ENCODE measurements at regions not wholly inside any gene's neighbourhood (a gene's known extent, or its start where the extent isn't known, plus 50 kb on each side); places are given as distances from the start of the nearest gene placed in this dataset.

GRCh38 chr20:12715991-12716680 is 292.6 kb upstream of the SPTLC3 start:
- H3K4me2 ChIP-seq (ENCODE audit: insufficient read depth in 1 of 2, low read depth in 2 of 2, low read length in 2 of 2), result no peak overlapping the region
- no peak overlapping the region for H2AFZ ChIP-seq (ENCODE audit: low read length)
- H2BK120ac ChIP-seq (replicated peaks; ENCODE audit: low read depth, low read length), result no peak overlapping the region
- H3K79me1 ChIP-seq (ENCODE audit: low read depth, low read length), result no peaks in the 10 kb centered on the region
- FAIRE-seq, result no peak
- H4K8ac ChIP-seq (ENCODE audit: extremely low read depth, insufficient read depth, low read length), result no peak overlapping the region
- H3K36me3 ChIP-seq (ENCODE audit: control insufficient read depth in 2 of 4, insufficient read depth in 4 of 4, low read length in 3 of 4), result no peaks in the 10 kb centered on the region
- no peak overlapping the region for H2AK5ac ChIP-seq (ENCODE audit: low read depth, low read length)
- no peaks in the 10 kb centered on the region for H3K27me3 ChIP-seq (replicated peaks in 1 of 4; ENCODE audit: control insufficient read depth in 3 of 4, extremely low read depth in 1 of 4, insufficient read depth in 3 of 4, low read length in 3 of 4)
- no peaks in the 10 kb centered on the region for H4K20me1 ChIP-seq (replicated peaks in 1 of 2; ENCODE audit: control insufficient read depth in 1 of 2, insufficient read depth in 2 of 2, low read length in 2 of 2)
- no peak overlapping the region for H3K23ac ChIP-seq (ENCODE audit: insufficient read length)
- H3K56ac ChIP-seq (replicated peaks; ENCODE audit: insufficient read length, low read depth, low read length), result no peak overlapping the region
- H3K4ac ChIP-seq (replicated peaks; ENCODE audit: insufficient read length, low read depth, low read length), result no peak overlapping the region
- H3K4me3 ChIP-seq (ENCODE audit: extremely low read depth in 1 of 4, insufficient read depth in 2 of 4, low read depth in 3 of 4, low read length in 4 of 4), result no peak overlapping the region
- ChIA-PET CTCF (ENCODE audit: partially characterized antibody) (interaction anchor here (1.5 to 1.9 kb wide), 2 partner anchors 12 to 13 kb away, joined by 3 to 5 read pairs; no protein-coding TSS in a partner anchor), POLR2A (ENCODE audit: partially characterized antibody) (interaction anchor here (1.5 kb wide), 1 partner anchor 47 kb away, joined by 4 read pairs; no protein-coding TSS in a partner anchor)
- no peak overlapping the region for H4K91ac ChIP-seq (replicated peaks; ENCODE audit: insufficient read length, low read length)
- no peaks in the 10 kb centered on the region for H3K23me2 ChIP-seq (ENCODE audit: low read depth, low read length)
- H2BK20ac ChIP-seq (ENCODE audit: low read length), result no peak overlapping the region
- 88% methylated on average over 3 of the region's 3 CpGs; no CpG with 5 or more reads in 1 of the 2 experiments for WGBS, 2 experiments (ENCODE audit: extremely low coverage in 1 of 2, insufficient coverage in 1 of 2, insufficient read length in 1 of 2, insufficient replicate concordance in 2 of 2, low coverage in 1 of 2, low lambda C conversion rate in 2 of 2, missing lambda C conversion rate in 1 of 2)
- H3K9ac ChIP-seq (replicated peaks in 1 of 4; ENCODE audit: extremely low read depth in 1 of 4, low read depth in 3 of 4, low read length in 3 of 4), result no peak overlapping the region
- no peak overlapping the region for H3K27ac ChIP-seq (ENCODE audit: low read depth, low read length)
- no peak for DNase-seq (ENCODE audit: low read depth in 1 of 2, low spot score in 2 of 2)
- no peak overlapping the region for H2BK12ac ChIP-seq (ENCODE audit: low read depth, low read length)
- no peak overlapping the region for H2BK5ac ChIP-seq (ENCODE audit: low read depth, low read length)
- H3K18ac ChIP-seq (ENCODE audit: extremely low read depth, low read length), result no peak overlapping the region
- no peak overlapping the region for H2BK15ac ChIP-seq (ENCODE audit: low read length)
- H3K4me1 ChIP-seq (replicated peaks in 1 of 4; ENCODE audit: control insufficient read depth in 3 of 4, insufficient read depth in 4 of 4, low read length in 3 of 4), result no peaks in the 10 kb centered on the region; a peak in 1 of 7 replicates
- H4K5ac ChIP-seq (ENCODE audit: insufficient read length, low read depth, low read length), result no peak overlapping the region
- no peaks in the 10 kb centered on the region for H3K79me2 ChIP-seq (ENCODE audit: control insufficient read depth in 1 of 2, insufficient read depth in 2 of 2, low read length in 2 of 2)
- no peaks in the 10 kb centered on the region for H3K9me3 ChIP-seq (ENCODE audit: insufficient read depth in 2 of 2, low read depth in 1 of 2, low read length in 1 of 2)
- no peak overlapping the region for H3K14ac ChIP-seq (ENCODE audit: insufficient read length)
- TF ChIP-seq POLR2AphosphoS5 (IDR thresholded peaks at IDR 0.05; ENCODE audit: low read depth, low read length) (no peak), EGR1 (IDR thresholded peaks at IDR 0.05; ENCODE audit: borderline replicate concordance, low read depth, low read length) (no peak), ATF2 (IDR thresholded peaks at IDR 0.05; ENCODE audit: low read length) (no peak), KDM5A (IDR thresholded peaks at IDR 0.05; ENCODE audit: low read length) (no peak), CREB1 (IDR thresholded peaks at IDR 0.05) (no peak), CTBP2 (IDR thresholded peaks at IDR 0.05; ENCODE audit: borderline replicate concordance, insufficient read depth, insufficient read length, low read length) (no peak), PHF8 (conservative IDR thresholded peaks at IDR 0.05; ENCODE audit: low read depth, low read length) (no peak), SIN3A (conservative IDR thresholded peaks at IDR 0.05 in 1 of 2, IDR thresholded peaks at IDR 0.05 in 1 of 2; ENCODE audit: low read depth in 1 of 2, low read length in 2 of 2) (no peak), HDAC2 (IDR thresholded peaks at IDR 0.05; ENCODE audit: borderline replicate concordance in 1 of 2, low read depth in 2 of 2, low read length in 2 of 2) (no peak), CHD1 (IDR thresholded peaks at IDR 0.05; ENCODE audit: low read depth, low read length) (no peak)

All from H1 (cell line).